ENCODE measurements at regions not wholly inside any gene's neighbourhood (a gene's known extent, or its start where the extent isn't known, plus 50 kb on each side); places are given as distances from the start of the nearest gene placed in this dataset.

- TF ChIP-seq CTCF (IDR thresholded peaks at IDR 0.05) (no peak), POLR2AphosphoS5 (IDR thresholded peaks at IDR 0.05; ENCODE audit: insufficient read depth in 1 of 2, low read depth in 1 of 2) (no peak), POLR2A (IDR thresholded peaks at IDR 0.05) (no peak)
These were observed 370.4 kb downstream of the IRS2 start for GRCh38 chr13:109416001-109416400.

Measured in vagina (tissue), 2 donors.